ENCODE measurements at regions not wholly inside any gene's neighbourhood (a gene's known extent, or its start where the extent isn't known, plus 50 kb on each side); places are given as distances from the start of the nearest gene placed in this dataset.

DNA sequence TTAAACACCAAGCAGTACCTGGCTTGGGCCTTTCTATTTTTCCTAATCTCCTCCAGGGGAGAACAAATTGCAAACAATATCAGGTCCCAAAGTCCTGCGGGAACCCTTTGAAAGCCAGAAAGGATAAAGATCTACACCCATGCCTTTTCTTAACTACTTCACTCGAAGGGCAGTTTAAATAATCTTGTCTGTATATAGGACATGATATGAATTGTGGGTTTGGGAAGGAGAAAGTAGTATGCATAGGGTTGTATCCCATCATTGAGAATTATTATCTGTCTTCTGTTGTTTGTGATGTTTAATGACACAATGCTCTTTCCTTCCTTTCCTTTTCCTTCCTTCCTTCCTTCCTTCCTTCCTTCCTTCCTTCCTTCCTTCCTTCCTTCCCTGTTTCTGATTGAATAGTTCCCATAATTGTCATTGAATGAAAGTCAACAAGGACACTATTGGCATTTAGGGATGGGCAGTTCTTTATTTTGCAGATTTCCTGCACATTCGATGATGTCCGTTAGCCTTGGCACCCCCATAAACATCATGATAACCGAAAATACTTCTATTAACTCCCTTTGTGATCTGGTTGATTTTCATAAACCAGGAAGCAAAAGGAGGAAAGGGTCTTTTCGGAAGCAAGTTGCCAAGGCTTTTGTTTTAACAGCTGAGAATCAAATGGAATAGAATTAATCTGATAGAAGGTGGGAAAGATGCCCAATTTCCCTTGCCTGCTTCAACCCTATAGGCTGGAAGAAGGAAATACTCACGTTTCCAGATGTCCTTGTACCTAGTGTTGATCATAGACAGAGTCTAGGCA, 141.3 kb downstream of the ATG4C start:
- Histone ChIP-seq H3K79me1 (ENCODE audit: low read depth, low read length) (no peaks in the 10 kb centered on the region), H3K4ac (ENCODE audit: low read length) (no peak overlapping the region), H3K4me2 (ENCODE audit: insufficient read depth, low read length, poor library complexity, severe bottlenecking) (no peak overlapping the region), H2AFZ (ENCODE audit: low read length) (no peak overlapping the region), H3K18ac (ENCODE audit: low read length) (no peak overlapping the region), H3K4me1 (ENCODE audit: control insufficient read depth in 2 of 2, insufficient read depth in 1 of 2, low read depth in 1 of 2, low read length in 2 of 2) (peaks cover 0 to 2% of the 10 kb centered on the region in 2 donors), H2BK5ac (ENCODE audit: low read length) (no peak overlapping the region), H4K8ac (ENCODE audit: low read depth, low read length) (no peak overlapping the region), H3K4me3 (ENCODE audit: low read length in 2 of 2) (no peak overlapping the region), H3K36me3 (replicated peaks in 1 of 2; ENCODE audit: control insufficient read depth in 2 of 2, insufficient read depth in 2 of 2, low read length in 2 of 2) (no peaks in the 10 kb centered on the region), H3K27ac (replicated peaks; ENCODE audit: low read length) (no peak overlapping the region), H3K9ac (ENCODE audit: low read depth, low read length, poor library complexity) (no peak overlapping the region), H3K27me3 (ENCODE audit: control insufficient read depth in 3 of 3, insufficient read depth in 3 of 3, low read depth in 1 of 3, low read length in 3 of 3) (peaks cover 0 to under 1% (median 0%) of the 10 kb centered on the region in 3 experiments), H3K9me3 (replicated peaks in 1 of 2; ENCODE audit: control insufficient read depth in 2 of 2, insufficient read depth in 1 of 2, low read depth in 1 of 2, low read length in 2 of 2) (no peaks in the 10 kb centered on the region), H2BK12ac (ENCODE audit: low read length) (no peak overlapping the region), H2AK5ac (ENCODE audit: low read depth, low read length) (no peak overlapping the region), H3K14ac (ENCODE audit: low read length) (no peak overlapping the region), H3K23ac (ENCODE audit: low read depth, low read length, poor library complexity) (no peak overlapping the region), H2BK15ac (ENCODE audit: low read length) (no peak overlapping the region), H2BK120ac (ENCODE audit: low read depth, low read length) (no peak overlapping the region), H4K91ac (ENCODE audit: low read depth, low read length, poor library complexity) (no peak overlapping the region)
- DNase-seq (ENCODE audit: low spot score), result no peak
- WGBS, 2 donors (ENCODE audit: extremely low coverage in 2 of 2, insufficient read length in 2 of 2, insufficient replicate concordance in 1 of 2), result no CpG with 5 or more reads among the region's 7 CpGs

DNA sequence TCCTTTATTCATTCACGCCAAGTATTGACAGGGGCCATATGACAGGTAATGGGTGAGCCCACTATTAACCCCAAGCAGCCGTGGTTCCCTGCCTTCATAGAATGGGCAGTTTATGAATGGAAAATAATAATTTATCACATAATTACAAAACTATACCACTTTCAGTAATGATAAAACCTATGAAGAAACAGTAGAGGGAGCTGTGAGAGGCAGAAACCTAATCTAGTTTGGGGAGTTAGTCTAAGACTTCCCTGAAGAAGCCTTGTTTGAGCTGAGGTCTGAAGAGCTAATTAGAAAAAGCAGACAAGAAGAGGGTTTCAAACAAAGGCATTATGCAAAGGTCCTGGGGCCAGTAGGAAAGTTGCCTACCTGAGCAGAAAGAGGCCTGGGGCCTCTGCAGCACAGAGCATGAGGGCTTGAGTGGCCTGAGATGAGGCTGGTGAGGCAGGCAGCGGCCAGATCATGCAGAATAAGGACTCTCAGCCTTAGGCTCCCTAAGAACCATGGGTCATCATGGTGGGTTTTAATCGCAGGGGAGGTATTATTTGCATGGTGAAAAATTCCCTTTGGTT, 142.8 kb downstream of the ATG4C start:
- Histone ChIP-seq H3K27me3 (ENCODE audit: control insufficient read depth in 3 of 3, insufficient read depth in 3 of 3, low read depth in 1 of 3, low read length in 3 of 3) (no peaks in the 10 kb centered on the region), H4K91ac (ENCODE audit: low read depth, low read length, poor library complexity) (no peak overlapping the region), H3K14ac (ENCODE audit: low read length) (no peak overlapping the region), H3K4me2 (ENCODE audit: insufficient read depth, low read length, poor library complexity, severe bottlenecking) (no peak overlapping the region), H2BK120ac (ENCODE audit: low read depth, low read length) (no peak overlapping the region), H3K36me3 (replicated peaks in 1 of 2; ENCODE audit: control insufficient read depth in 2 of 2, insufficient read depth in 2 of 2, low read length in 2 of 2) (no peaks in the 10 kb centered on the region), H2BK15ac (ENCODE audit: low read length) (no peak overlapping the region), H2AFZ (ENCODE audit: low read length) (no peak overlapping the region), H3K4me1 (ENCODE audit: control insufficient read depth in 2 of 2, insufficient read depth in 1 of 2, low read depth in 1 of 2, low read length in 2 of 2) (peaks cover 0 to 2% of the 10 kb centered on the region in 2 donors), H3K27ac (replicated peaks; ENCODE audit: low read length) (no peak overlapping the region), H2BK5ac (ENCODE audit: low read length) (no peak overlapping the region), H4K8ac (ENCODE audit: low read depth, low read length) (no peak overlapping the region), H2BK12ac (ENCODE audit: low read length) (no peak overlapping the region), H3K9me3 (replicated peaks in 1 of 2; ENCODE audit: control insufficient read depth in 2 of 2, insufficient read depth in 1 of 2, low read depth in 1 of 2, low read length in 2 of 2) (no peaks in the 10 kb centered on the region), H3K9ac (ENCODE audit: low read depth, low read length, poor library complexity) (no peak overlapping the region), H3K18ac (ENCODE audit: low read length) (no peak overlapping the region), H3K4me3 (ENCODE audit: low read length in 2 of 2) (no peak overlapping the region), H3K79me1 (ENCODE audit: low read depth, low read length) (no peaks in the 10 kb centered on the region), H3K4ac (ENCODE audit: low read length) (no peak overlapping the region), H3K23ac (ENCODE audit: low read depth, low read length, poor library complexity) (no peak overlapping the region), H2AK5ac (ENCODE audit: low read depth, low read length) (no peak overlapping the region)
- no CpG with 5 or more reads among the region's 4 CpGs for WGBS, 2 donors (ENCODE audit: extremely low coverage in 2 of 2, insufficient read length in 2 of 2, insufficient replicate concordance in 1 of 2)
- DNase-seq (ENCODE audit: low spot score), result no peak

DNA sequence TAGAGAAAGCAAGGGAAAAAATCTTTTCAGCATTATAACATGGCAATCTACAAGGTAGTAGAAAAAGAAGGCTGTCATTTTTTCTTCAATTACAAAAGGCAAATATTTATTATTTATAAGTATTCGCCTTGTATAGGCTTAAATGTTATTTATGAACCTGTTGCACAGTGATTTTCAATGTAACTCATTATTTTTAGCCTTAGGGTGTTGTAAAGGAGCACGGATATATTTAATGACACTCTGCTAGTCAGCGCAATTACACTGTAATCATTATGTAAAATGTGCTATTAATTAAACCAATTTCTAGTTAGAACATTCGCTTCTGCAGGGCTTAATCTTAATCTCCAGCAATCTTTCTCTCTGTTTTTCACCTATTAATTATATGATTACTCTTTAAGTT, 145.0 kb downstream of the ATG4C start:
- no peak for DNase-seq (ENCODE audit: low spot score)
- Histone ChIP-seq H3K23ac (ENCODE audit: low read depth, low read length, poor library complexity) (no peak overlapping the region), H3K4ac (ENCODE audit: low read length) (no peak overlapping the region), H4K91ac (ENCODE audit: low read depth, low read length, poor library complexity) (no peak overlapping the region), H3K27ac (replicated peaks; ENCODE audit: low read length) (no peak overlapping the region), H3K18ac (ENCODE audit: low read length) (no peak overlapping the region), H3K14ac (ENCODE audit: low read length) (no peak overlapping the region), H3K4me3 (ENCODE audit: low read length in 2 of 2) (no peak overlapping the region), H2BK15ac (ENCODE audit: low read length) (no peak overlapping the region), H3K27me3 (ENCODE audit: control insufficient read depth in 3 of 3, insufficient read depth in 3 of 3, low read depth in 1 of 3, low read length in 3 of 3) (no peaks in the 10 kb centered on the region), H3K36me3 (replicated peaks in 1 of 2; ENCODE audit: control insufficient read depth in 2 of 2, insufficient read depth in 2 of 2, low read length in 2 of 2) (no peaks in the 10 kb centered on the region), H4K8ac (ENCODE audit: low read depth, low read length) (no peak overlapping the region), H2BK5ac (ENCODE audit: low read length) (no peak overlapping the region), H2BK120ac (ENCODE audit: low read depth, low read length) (no peak overlapping the region), H3K4me1 (ENCODE audit: control insufficient read depth in 2 of 2, insufficient read depth in 1 of 2, low read depth in 1 of 2, low read length in 2 of 2) (no peaks in the 10 kb centered on the region), H3K9ac (ENCODE audit: low read depth, low read length, poor library complexity) (no peak overlapping the region), H2AK5ac (ENCODE audit: low read depth, low read length) (no peak overlapping the region), H2BK12ac (ENCODE audit: low read length) (no peak overlapping the region), H3K9me3 (replicated peaks in 1 of 2; ENCODE audit: control insufficient read depth in 2 of 2, insufficient read depth in 1 of 2, low read depth in 1 of 2, low read length in 2 of 2) (no peaks in the 10 kb centered on the region), H3K4me2 (ENCODE audit: insufficient read depth, low read length, poor library complexity, severe bottlenecking) (no peak overlapping the region), H2AFZ (ENCODE audit: low read length) (no peak overlapping the region), H3K79me1 (ENCODE audit: low read depth, low read length) (no peaks in the 10 kb centered on the region)
- no CpG with 5 or more reads among the region's 4 CpGs for WGBS, 2 donors (ENCODE audit: extremely low coverage in 2 of 2, insufficient read length in 2 of 2, insufficient replicate concordance in 1 of 2)

GRCh38 chr1:62937634-62938296, 153.8 kb downstream of the ATG4C start:
- no peak overlapping the region for H3K4me2 ChIP-seq (ENCODE audit: insufficient read depth, low read length, poor library complexity, severe bottlenecking)
- H2AFZ ChIP-seq (ENCODE audit: low read length), result no peak overlapping the region
- no peaks in the 10 kb centered on the region for H3K9me3 ChIP-seq (replicated peaks in 1 of 2; ENCODE audit: control insufficient read depth in 2 of 2, insufficient read depth in 1 of 2, low read depth in 1 of 2, low read length in 2 of 2)
- H3K36me3 ChIP-seq (replicated peaks in 1 of 2; ENCODE audit: control insufficient read depth in 2 of 2, insufficient read depth in 2 of 2, low read length in 2 of 2), result no peaks in the 10 kb centered on the region
- peaks cover 0 to 33% (median 0%) of the 10 kb centered on the region in 3 experiments for H3K27me3 ChIP-seq (ENCODE audit: control insufficient read depth in 3 of 3, insufficient read depth in 3 of 3, low read depth in 1 of 3, low read length in 3 of 3)
- H3K9ac ChIP-seq (ENCODE audit: low read depth, low read length, poor library complexity), result no peak overlapping the region
- H4K8ac ChIP-seq (ENCODE audit: low read depth, low read length), result no peak overlapping the region
- no peak overlapping the region for H4K91ac ChIP-seq (ENCODE audit: low read depth, low read length, poor library complexity)
- H3K27ac ChIP-seq (replicated peaks; ENCODE audit: low read length), result no peak overlapping the region
- H3K4me1 ChIP-seq (ENCODE audit: control insufficient read depth in 2 of 2, insufficient read depth in 1 of 2, low read depth in 1 of 2, low read length in 2 of 2), result no peaks in the 10 kb centered on the region
- no peak overlapping the region for H2BK12ac ChIP-seq (ENCODE audit: low read length)
- H3K23ac ChIP-seq (ENCODE audit: low read depth, low read length, poor library complexity), result no peak overlapping the region
- no peak overlapping the region for H2BK15ac ChIP-seq (ENCODE audit: low read length)
- H2BK5ac ChIP-seq (ENCODE audit: low read length), result no peak overlapping the region
- WGBS, 2 donors (ENCODE audit: extremely low coverage in 2 of 2, insufficient read length in 2 of 2, insufficient replicate concordance in 1 of 2), result no CpG with 5 or more reads among the region's 6 CpGs
- H3K4me3 ChIP-seq (ENCODE audit: low read length in 2 of 2), result no peak overlapping the region
- no peak overlapping the region for H2BK120ac ChIP-seq (ENCODE audit: low read depth, low read length)
- H3K4ac ChIP-seq (ENCODE audit: low read length), result no peak overlapping the region
- no peak overlapping the region for H2AK5ac ChIP-seq (ENCODE audit: low read depth, low read length)
- H3K79me1 ChIP-seq (ENCODE audit: low read depth, low read length), result no peaks in the 10 kb centered on the region
- DNase-seq (ENCODE audit: low spot score), result no peak
- H3K14ac ChIP-seq (ENCODE audit: low read length), result no peak overlapping the region
- H3K18ac ChIP-seq (ENCODE audit: low read length), result no peak overlapping the region

Measured in neuronal stem cell (in vitro differentiated cells).